Neural progenitor cell (in vitro differentiated cells): ENCODE measurements at regions not wholly inside any gene's neighbourhood (a gene's known extent, or its start where the extent isn't known, plus 50 kb on each side); places are given as distances from the start of the nearest gene placed in this dataset.
A peak's percentile ranks its signal among the peaks of the same experiment; 100 is the strongest.

Experiments
- DNase-seq: peaks from one replicate; pipeline ENCODE4 v3.0.0-alpha.2; 2016; ENCODE audit warnings: low spot score
- H2AFZ ChIP-seq: fragments of 200-600 bp; sonication (generic); replicated peaks from 2 replicates; pipeline ENCODE4 v1.6.1; 2016; ENCODE audit warnings: antibody characterized with exemption
- H3F3A ChIP-seq: fragments of 200-600 bp; sonication (generic); 2 replicates; pipeline ENCODE4 v1.6.1; 2016; ENCODE audit warnings: antibody characterized with exemption, low read depth
- H3K27ac ChIP-seq: fragments of 200-600 bp; sonication (generic); 2 replicates; pipeline ENCODE4 v1.5.1; 2016; ENCODE audit warnings: mild to moderate bottlenecking
- H3K27me3 ChIP-seq: fragments of 200-600 bp; sonication (generic); 2 replicates; pipeline ENCODE4 v1.6.1; 2016; ENCODE audit warnings: mild to moderate bottlenecking, moderate library complexity
- H3K36me3 ChIP-seq: fragments of 200-600 bp; sonication (generic); 2 replicates; pipeline ENCODE4 v1.5.1; 2016
- H3K4me1 ChIP-seq: fragments of 200-600 bp; sonication (generic); 2 replicates; pipeline ENCODE4 v1.6.1; 2016; ENCODE audit warnings: mixed run types
- H3K4me2 ChIP-seq: fragments of 200-600 bp; sonication (generic); 2 replicates; pipeline ENCODE4 v1.6.1; 2016
- H3K4me3 ChIP-seq: fragments of 200-600 bp; sonication (generic); 2 replicates; pipeline ENCODE4 v1.5.1; 2016
- H3K79me2 ChIP-seq: fragments of 200-600 bp; sonication (generic); 2 replicates; pipeline ENCODE4 v1.6.1; 2016; ENCODE audit warnings: low read depth
- H3K9ac ChIP-seq: fragments of 200-600 bp; sonication (generic); 2 replicates; pipeline ENCODE4 v1.6.1; 2016
- H3K9me3 ChIP-seq: fragments of 200-600 bp; sonication (generic); 2 replicates; pipeline ENCODE4 v1.5.1; 2016; ENCODE audit warnings: low read depth
- H4K20me1 ChIP-seq: fragments of 200-600 bp; sonication (generic); 2 replicates; pipeline ENCODE4 v1.6.1; 2016; ENCODE audit warnings: low read depth
- H3K27ac Mint-ChIP-seq: 3 replicates; pipeline ENCODE4 v1.8.0; 2021; ENCODE audit warnings: mixed read lengths
- H3K27me3 Mint-ChIP-seq: 2 replicates; pipeline ENCODE4 v1.8.0; 2022; ENCODE audit warnings: low read depth, mild to moderate bottlenecking, inconsistent platforms, moderate library complexity, mixed read lengths; ENCODE audit not compliant: insufficient read depth
- H3K36me3 Mint-ChIP-seq: 3 replicates; pipeline ENCODE4 v1.8.0; 2021; ENCODE audit warnings: mixed read lengths
- H3K4me1 Mint-ChIP-seq: 3 replicates; pipeline ENCODE4 v1.8.0; 2021; ENCODE audit warnings: mixed read lengths
- H3K4me3 Mint-ChIP-seq: 3 replicates; pipeline ENCODE4 v1.8.0; 2021; ENCODE audit warnings: mild to moderate bottlenecking, moderate library complexity, mixed read lengths
- H3K9me3 Mint-ChIP-seq: 3 replicates; pipeline ENCODE4 v1.8.0; 2020; ENCODE audit warnings: mixed read lengths
- CTCF ChIP-seq: fragments of 200-600 bp; sonication (generic); IDR thresholded peaks from 2 replicates; pipeline ENCODE4 v1.5.1; 2017; ENCODE audit warnings: antibody characterized with exemption, mild to moderate bottlenecking
- EZH2 ChIP-seq: fragments of 200-600 bp; sonication (generic); IDR thresholded peaks from 2 replicates; pipeline ENCODE4 v1.6.1; 2017; ENCODE audit warnings: antibody characterized with exemption, mild to moderate bottlenecking, moderate library complexity
- EZH2phosphoT487 ChIP-seq: fragments of 200-600 bp; sonication (generic); IDR thresholded peaks from 2 replicates; pipeline ENCODE4 v1.6.1; 2017; ENCODE audit warnings: antibody characterized with exemption

- Histone ChIP-seq H3K4me2 (peak overlapping the region; percentile 9), H3K27ac (peak overlapping the region; percentile 51), H3K79me2 (no peaks in the 10 kb centered on the region), H2AFZ (peak overlapping the region; percentile 32), H3K4me3 (no peak overlapping the region), H3K4me1 (peaks cover 44% of the 10 kb centered on the region), H3K36me3 (no peaks in the 10 kb centered on the region), H4K20me1 (no peaks in the 10 kb centered on the region), H3K27me3 (no peaks in the 10 kb centered on the region), H3F3A (peaks cover 41% of the 10 kb centered on the region), H3K9me3 (no peaks in the 10 kb centered on the region), H3K9ac (no peak overlapping the region)
- Mint-ChIP-seq H3K4me1 (peaks cover 31% of the 10 kb centered on the region), H3K27ac (no peak overlapping the region), H3K36me3 (peaks cover 3% of the 10 kb centered on the region), H3K27me3 (peaks cover 10% of the 10 kb centered on the region), H3K9me3 (peaks cover 5% of the 10 kb centered on the region), H3K4me3 (no peak overlapping the region)
- TF ChIP-seq CTCF (no peak), EZH2 (no peak), EZH2phosphoT487 (no peak)
- peak; percentile 62 for DNase-seq
Measured at GRCh38 chr11:120055646-120056045, 82.3 kb downstream of the TRIM29 start.

GRCh38 chr11:120054753-120055045, 83.2 kb downstream of the TRIM29 start:
- no peak overlapping the region for H3K27ac Mint-ChIP-seq
- DNase-seq: no peak
- peaks cover 3% of the 10 kb centered on the region for H3K36me3 Mint-ChIP-seq

GRCh38 chr11:120054016-120054752, 83.7 kb downstream of the TRIM29 start:
- H3K9me3 ChIP-seq: no peaks in the 10 kb centered on the region
- H3K27ac ChIP-seq: no peak overlapping the region
- peaks cover 35% of the 10 kb centered on the region for H3F3A ChIP-seq
- H3K27ac Mint-ChIP-seq: no peak overlapping the region
- no peaks in the 10 kb centered on the region for H3K79me2 ChIP-seq
- peaks cover 27% of the 10 kb centered on the region for H3K4me1 Mint-ChIP-seq
- peaks cover 3% of the 10 kb centered on the region for H3K36me3 Mint-ChIP-seq
- no peak overlapping the region for H3K4me2 ChIP-seq
- peaks cover 9% of the 10 kb centered on the region for H3K27me3 Mint-ChIP-seq
- no peak overlapping the region for H3K4me3 Mint-ChIP-seq
- H3K4me3 ChIP-seq: no peak overlapping the region
- no peaks in the 10 kb centered on the region for H4K20me1 ChIP-seq
- no peak for DNase-seq
- peaks cover 5% of the 10 kb centered on the region for H3K9me3 Mint-ChIP-seq
- no peak overlapping the region for H3K9ac ChIP-seq
- H3K36me3 ChIP-seq: no peaks in the 10 kb centered on the region
- H2AFZ ChIP-seq: no peak overlapping the region
- TF ChIP-seq CTCF: no peak
- TF ChIP-seq EZH2phosphoT487: no peak
- no peak for TF ChIP-seq EZH2
- H3K4me1 ChIP-seq: peaks cover 39% of the 10 kb centered on the region
- no peaks in the 10 kb centered on the region for H3K27me3 ChIP-seq

More at GRCh38 chr11:120054753-120055045, 83.2 kb downstream of the TRIM29 start:
- no peak overlapping the region for H3K27ac ChIP-seq
- H3K9ac ChIP-seq: no peak overlapping the region
- H3F3A ChIP-seq: peaks cover 38% of the 10 kb centered on the region
- TF ChIP-seq CTCF: no peak
- no peak for TF ChIP-seq EZH2phosphoT487
- no peak for TF ChIP-seq EZH2
- no peak overlapping the region for H2AFZ ChIP-seq
- H3K4me3 Mint-ChIP-seq: no peak overlapping the region
- H3K9me3 ChIP-seq: no peaks in the 10 kb centered on the region
- H3K4me1 Mint-ChIP-seq: peaks cover 27% of the 10 kb centered on the region
- H3K79me2 ChIP-seq: no peaks in the 10 kb centered on the region
- peaks cover 5% of the 10 kb centered on the region for H3K9me3 Mint-ChIP-seq
- H3K4me1 ChIP-seq: peaks cover 43% of the 10 kb centered on the region
- peaks cover 9% of the 10 kb centered on the region for H3K27me3 Mint-ChIP-seq
- no peaks in the 10 kb centered on the region for H3K27me3 ChIP-seq
- no peaks in the 10 kb centered on the region for H3K36me3 ChIP-seq
- no peaks in the 10 kb centered on the region for H4K20me1 ChIP-seq
- no peak overlapping the region for H3K4me2 ChIP-seq
- H3K4me3 ChIP-seq: no peak overlapping the region
